DMS153 treated with DMSO at 0.1 percent for 48 hours (cell line): ENCODE measurements at regions not wholly inside any gene's neighbourhood (a gene's known extent, or its start where the extent isn't known, plus 50 kb on each side); places are given as distances from the start of the nearest gene placed in this dataset.

Experiments
- DNase-seq: peaks from one replicate; lab custom pipeline; 2025; ENCODE audit not compliant: unreplicated experiment; lab: John Stamatoyannopoulos, UW

GRCh38 chr3:64856977-64857516, 169.2 kb upstream of the ADAMTS9 start:
- DNase-seq = no peak

DNA sequence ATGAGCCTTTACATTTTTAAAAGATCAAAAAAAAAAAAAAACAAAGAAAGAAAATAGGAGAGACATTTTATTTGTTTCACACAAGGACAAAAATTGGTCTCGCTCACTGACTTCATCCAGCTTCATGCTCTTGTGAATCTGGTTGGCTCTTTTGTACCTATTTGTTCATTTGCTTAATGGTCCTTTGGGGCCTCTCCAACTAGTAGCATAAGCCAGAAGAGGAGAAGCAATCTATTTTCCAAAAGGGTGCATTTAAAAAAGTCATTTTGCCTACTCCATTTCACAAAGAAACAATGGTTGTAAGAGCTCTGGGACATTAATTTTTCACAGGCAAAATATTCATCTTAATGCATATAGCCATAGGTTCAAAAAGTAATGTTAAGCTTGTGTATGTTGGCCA, 168.3 kb upstream of the ADAMTS9 start:
- DNase-seq = no peak

DNA sequence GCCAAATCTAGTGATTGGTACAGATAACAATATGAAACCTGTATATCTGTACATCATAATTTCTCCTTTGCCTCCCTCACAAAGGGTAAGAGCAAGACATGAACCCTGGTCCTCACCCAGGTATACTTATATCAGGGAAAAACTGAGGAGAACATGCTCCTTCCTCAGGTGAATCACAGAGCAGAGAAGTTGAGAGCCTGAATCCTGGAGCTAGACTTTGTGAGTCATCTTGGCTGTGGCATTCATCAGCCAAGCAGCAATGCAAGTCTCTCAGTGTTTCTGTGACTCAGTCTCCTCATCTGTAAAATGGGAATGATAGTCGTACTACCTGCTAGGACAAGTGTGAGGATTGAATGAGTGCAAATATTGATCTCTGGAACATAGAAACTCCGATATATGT, 165.7 kb upstream of the ADAMTS9 start:
- no peak for DNase-seq

GRCh38 chr3:64852738-64853137, 164.9 kb upstream of the ADAMTS9 start:
- no peak for DNase-seq

DNA sequence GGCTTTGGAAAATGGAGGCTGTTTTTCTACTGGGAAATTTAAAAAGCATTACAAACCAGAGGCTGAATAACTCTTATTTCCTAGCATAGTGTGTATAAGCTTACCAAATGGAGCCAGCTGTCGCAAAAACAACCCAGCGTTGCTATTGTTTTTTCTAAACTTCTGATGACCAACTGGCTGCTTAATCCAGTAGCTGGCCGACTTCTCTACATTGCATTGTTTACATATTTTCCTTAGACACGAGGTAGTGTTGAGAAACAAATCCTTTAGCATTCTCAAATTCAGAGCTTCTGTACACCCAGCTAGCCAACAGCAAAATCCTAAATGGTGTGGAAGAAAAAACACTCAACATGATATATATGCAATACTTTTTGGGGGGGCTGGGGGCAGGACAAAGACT, 161.0 kb upstream of the ADAMTS9 start:
- DNase-seq = no peak

DNA sequence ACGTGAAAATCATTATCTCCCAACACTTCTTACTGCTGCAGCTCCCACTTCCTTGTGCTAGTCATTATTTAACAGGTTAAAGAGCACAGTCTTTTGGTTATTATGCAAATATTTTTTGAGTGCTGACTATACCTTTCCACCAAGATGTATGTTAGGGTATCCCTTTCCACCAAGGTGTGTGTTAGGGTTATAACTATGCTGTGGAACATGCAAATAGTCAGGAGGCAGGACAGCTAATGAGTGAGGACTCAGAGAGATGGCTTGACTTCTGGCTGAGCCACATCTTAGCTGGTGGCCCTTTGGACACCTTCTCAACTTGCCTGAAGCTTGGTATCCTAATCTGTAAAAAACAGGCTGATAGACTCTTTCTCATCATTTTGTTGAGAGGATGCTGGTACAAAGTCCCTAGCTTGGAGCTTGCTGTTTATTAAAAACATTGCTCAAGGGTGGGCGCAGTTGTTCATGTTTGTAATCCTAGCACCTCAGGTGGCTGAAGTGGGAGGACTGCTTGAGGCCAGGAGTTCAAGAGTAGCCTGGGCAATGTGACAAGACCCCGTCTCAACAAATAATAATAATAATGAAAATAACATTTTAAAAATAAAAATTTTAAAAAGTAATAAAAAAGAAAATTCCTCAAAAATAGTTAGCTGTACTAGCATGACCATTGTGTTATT, 160.5 kb upstream of the ADAMTS9 start:
- DNase-seq = no peak

- DNase-seq = no peak
Measured at GRCh38 chr3:64844558-64844957, 156.8 kb upstream of the ADAMTS9 start.

DNA sequence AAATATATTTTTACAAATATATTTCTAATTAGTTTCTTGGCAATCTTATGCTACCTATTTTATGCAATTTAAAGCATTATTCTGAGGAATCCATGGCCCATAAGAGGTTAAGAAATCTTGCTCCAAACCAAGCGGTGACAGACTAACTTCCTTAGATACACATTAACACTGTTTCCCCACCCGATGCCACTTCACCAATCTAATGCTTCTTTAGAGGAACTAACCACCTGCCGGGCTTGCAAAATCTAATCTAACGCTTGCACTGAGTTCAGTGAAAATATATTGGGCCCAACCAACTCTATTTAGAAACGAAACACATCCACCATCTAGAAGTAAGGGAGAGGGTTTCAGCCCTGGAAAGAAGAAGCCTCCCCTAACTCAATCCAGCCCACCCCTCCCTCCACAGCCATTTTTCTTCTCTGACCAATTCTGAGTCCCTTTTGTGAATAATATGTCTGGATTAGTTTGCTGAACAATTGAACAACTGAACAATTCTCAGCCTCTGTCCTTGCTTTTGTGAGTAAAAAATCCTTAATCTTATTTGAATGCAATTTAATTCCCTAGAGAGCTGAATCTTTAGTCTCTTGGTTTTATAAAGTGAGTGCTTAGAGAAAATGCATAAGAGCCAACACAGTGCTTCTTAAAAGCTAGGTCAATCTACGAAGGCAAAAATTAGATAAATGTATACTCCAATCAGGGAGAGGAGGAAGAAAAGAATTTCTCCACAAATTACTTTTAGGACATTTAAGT, 150.4 kb upstream of the ADAMTS9 start:
- no peak for DNase-seq

DNA sequence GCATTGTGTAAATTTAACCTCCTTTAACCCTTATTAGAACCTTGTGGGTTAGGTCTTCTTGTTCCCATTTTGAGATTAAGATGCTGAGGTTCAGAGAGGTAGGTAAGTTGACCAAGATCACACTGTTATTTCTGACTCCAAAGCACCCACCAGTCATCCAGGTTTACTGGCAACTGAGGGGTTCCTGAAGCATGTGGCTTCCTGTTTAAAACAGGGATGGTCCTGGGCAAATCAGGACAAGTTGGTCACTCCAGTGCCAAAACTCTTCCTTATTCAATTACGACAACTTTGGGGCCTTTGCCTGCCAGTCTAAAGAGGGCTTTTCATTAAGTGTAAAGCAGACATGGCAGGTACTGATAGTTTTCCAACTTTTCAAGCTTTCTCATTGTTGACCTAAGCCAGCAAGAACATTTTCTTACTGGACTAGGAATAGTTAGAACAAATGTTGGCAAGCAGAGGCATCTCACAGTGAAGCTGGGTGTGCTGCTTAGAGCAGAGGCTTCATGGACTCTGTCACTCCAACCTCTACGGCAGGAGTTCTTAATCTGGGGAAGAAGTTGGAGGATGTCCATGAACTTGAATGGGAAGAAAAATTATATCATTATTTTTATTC, 149.4 kb upstream of the ADAMTS9 start:
- no peak for DNase-seq

- DNase-seq = no peak
Measured at GRCh38 chr3:64836097-64836496, 148.3 kb upstream of the ADAMTS9 start.

GRCh38 chr3:64832098-64832497, 144.3 kb upstream of the ADAMTS9 start:
- DNase-seq = no peak

GRCh38 chr3:64830681-64831080, 142.9 kb upstream of the ADAMTS9 start:
- no peak for DNase-seq

DNA sequence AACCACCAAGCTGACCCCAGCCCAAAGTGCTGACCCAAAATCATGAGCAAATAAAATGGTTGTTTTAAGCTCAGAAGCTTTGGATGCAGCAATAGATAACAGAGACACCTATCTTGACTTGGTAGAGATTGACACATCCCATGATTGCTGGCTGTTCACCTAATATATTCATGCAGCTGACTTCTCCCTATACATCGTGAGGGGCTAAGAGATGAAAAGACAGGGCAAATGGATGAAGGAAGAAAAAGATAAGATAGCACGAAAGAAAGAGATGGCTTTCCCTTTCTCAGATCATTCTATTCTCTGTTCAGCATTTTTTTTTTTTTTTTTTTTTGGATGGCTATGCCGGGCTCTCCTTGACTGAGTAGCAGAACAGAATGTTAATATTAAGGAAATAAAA, 141.5 kb upstream of the ADAMTS9 start:
- DNase-seq = no peak

DNA sequence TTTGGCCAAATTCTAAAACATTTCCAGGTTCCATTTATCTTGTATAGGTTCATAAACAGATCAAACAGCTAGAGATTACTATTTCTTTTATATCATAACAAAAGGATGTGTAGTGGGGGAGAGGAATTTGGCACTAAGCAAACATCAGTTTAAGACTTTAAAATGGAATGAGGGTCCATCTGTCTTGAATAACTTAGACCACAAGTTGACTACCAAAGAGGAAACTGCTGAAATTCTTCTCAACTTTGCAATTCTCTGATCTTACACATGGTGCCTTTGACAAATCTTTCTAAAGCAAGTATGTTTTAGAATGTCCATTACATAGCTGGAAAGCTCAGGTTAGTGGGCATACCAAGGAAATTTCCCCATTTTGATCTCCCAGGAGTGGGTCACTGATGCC, 140.5 kb upstream of the ADAMTS9 start:
- DNase-seq = no peak

GRCh38 chr3:64827431-64827830, 139.6 kb upstream of the ADAMTS9 start:
- no peak for DNase-seq

DNA sequence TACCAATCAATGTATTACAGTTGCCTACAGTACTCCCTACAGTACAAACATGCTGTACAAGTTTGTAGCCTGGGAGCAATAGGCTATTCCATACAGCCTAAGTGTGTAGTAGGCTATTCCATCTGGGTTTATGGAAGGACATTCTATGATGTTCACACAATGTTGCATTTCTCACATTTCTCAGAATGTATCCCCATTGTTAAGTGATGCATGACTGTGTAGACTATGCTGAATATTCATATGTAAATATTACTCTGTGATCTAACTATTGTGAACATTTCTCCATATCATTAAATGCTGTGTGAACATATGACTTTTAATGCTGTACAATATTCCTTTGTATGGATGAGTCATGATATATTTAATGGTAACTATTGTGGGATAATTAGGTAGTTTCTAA, 139.2 kb upstream of the ADAMTS9 start:
- DNase-seq = no peak

GRCh38 chr3:64825404-64826120, 137.8 kb upstream of the ADAMTS9 start:
- no peak for DNase-seq

- no peak for DNase-seq
Measured at GRCh38 chr3:64824394-64824909, 136.7 kb upstream of the ADAMTS9 start.

DNA sequence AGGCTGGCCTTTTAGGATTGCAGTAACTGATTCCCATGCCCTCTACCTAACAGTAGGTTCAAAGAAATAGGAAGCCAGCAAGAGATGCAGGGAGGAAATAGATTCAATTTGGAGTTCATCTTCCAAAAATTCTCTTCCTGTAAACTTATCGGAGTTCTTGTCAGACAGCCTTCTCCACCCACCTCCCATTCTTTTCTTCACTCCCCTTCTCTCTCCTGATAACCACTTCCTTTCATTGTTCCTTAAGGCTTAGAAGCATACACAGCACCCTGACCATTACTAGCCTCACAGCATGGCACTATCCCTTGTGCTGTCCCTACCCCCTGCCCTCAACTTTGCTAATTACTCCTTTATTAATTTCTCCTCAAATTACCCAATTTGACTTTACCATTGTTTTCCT, 130.4 kb upstream of the ADAMTS9 start:
- DNase-seq = no peak

GRCh38 chr3:64816355-64816754, 128.6 kb upstream of the ADAMTS9 start:
- no peak for DNase-seq

GRCh38 chr3:64815789-64816188, 128.0 kb upstream of the ADAMTS9 start:
- no peak for DNase-seq
